Stimulated activated CD8-positive, alpha-beta memory T cell treated with anti-CD3 and anti-CD28 coated beads, Interleukin-12 subunit alpha, Interleukin-12 subunit beta, amount 100 ng/mL, for 24 hours (primary cell): ENCODE measurements at regions not wholly inside any gene's neighbourhood (a gene's known extent, or its start where the extent isn't known, plus 50 kb on each side); places are given as distances from the start of the nearest gene placed in this dataset.

Source experiments
- DNase-seq: peaks from one replicate; pipeline ENCODE4 v3.0.0-alpha.2; 2020; ENCODE audit errors: extremely low read depth

- no peak for DNase-seq
These were observed 110.8 kb upstream of the CDC42EP3 start for GRCh38 chr2:37782155-37782673.

DNA sequence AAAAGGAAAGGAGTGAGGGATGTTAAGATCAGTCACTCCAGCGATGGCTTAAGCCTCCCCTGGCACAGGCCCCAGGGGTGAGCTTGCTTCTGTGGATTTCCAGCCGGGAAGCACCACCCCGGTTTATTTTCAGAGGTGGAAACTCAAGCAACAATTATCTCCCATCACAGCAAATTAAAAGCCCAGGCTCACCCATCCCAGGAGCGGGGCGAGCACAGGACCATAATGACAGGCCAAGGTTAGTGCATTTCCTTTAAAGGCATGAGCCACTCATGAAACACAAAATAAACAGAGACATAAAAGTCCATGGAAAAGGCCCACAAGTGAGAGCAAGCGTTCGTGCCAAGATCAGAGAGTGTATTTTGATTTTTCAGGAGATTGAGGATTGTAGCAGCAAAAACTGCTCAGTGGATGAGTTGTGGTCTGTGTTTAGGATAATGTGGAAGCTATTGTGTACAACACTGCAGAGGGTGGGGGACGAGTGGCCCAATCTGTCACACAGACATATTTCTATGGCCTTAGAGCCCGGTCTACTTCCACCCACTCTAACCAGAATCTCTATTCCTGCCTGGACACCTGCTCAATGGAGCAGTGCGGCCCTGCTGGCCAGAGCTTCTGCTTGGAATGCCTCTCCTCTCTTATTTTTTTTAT lies 111.4 kb upstream of the CDC42EP3 start:
- DNase-seq: no peak

DNA sequence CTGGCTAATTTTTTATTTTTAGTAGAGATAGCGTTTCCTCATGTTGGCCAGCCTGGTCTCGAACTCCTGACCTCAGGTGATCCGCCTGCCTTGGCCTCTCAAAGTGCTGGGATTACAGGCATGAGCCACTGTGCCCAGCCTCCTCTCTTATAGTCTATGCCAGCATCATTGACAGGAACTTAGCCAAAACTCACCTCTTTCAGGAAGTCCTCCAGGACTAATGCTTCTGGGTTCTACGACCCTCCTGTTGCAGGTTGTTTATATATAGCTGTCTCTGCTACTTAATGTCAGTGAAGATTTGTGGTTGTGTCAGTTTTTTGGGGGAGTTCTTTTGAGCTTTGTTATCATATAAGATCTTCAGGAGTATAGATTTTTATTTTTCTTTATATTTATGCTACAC lies 112.1 kb upstream of the CDC42EP3 start:
- DNase-seq: no peak

GRCh38 chr2:37784071-37784758 lies 112.8 kb upstream of the CDC42EP3 start:
- DNase-seq: no peak

GRCh38 chr2:37784759-37785149 lies 113.3 kb upstream of the CDC42EP3 start:
- no peak for DNase-seq

- no peak for DNase-seq
These were observed 114.8 kb upstream of the CDC42EP3 start for GRCh38 chr2:37786191-37786698.

DNA sequence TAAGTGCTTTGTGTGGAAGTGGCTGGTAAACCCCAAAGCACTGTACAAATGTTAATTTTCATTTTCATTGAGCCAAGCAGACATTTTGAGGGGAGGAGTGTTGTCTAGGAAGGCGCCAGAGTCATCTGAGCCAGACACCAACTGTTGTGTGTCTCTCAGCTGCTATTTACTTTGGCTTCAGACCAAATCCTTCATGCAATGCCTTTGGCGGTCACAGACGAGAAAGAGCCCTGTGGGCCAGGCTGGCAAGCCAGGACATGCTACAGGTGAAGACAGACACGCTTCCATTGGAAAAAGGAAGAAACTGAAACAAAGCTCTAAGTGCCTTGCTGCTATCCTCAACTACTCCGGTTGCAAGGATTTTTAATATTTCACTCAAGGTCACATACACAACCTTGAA lies 115.4 kb upstream of the CDC42EP3 start:
- no peak for DNase-seq

- DNase-seq: no peak
These were observed 117.3 kb upstream of the CDC42EP3 start for GRCh38 chr2:37788602-37789209.

- no peak for DNase-seq
These were observed 118.6 kb upstream of the CDC42EP3 start for GRCh38 chr2:37790019-37790418.

DNA sequence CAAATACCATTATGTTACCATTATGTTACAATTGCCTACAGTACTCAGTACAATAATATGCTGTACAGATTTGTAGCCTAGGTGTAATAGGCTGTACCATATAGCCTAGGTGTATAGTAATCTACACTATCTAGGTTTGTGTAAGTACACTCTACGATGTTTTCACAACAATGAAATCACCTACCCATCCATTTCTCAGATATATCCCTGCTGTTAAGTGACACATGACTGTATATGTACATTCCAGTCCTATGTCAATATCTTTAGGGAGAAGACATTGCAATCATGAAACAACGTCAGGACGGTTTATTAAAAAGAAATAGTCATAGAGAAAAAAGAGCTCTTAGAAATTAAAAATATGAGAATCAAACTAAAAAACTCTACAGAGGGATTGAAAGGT lies 119.0 kb upstream of the CDC42EP3 start:
- DNase-seq: no peak

DNA sequence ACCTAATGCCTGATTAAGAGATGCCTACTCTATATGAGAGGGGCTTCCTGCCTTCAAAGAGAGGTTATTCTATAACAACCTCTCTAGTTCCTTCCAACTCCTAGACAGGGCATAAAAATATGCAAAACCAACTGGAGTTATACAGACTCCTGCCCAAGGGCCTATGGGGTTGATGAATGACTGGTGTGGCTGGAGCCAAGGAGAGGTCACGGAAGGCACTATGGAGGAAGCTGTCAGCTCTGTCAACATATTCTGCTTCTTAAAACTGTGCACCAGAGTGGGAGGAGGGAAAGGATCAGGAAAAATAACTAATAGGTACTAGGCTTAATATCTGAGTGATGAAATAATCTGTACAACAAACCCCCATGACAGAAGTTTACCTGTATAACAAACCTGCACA lies 120.9 kb upstream of the CDC42EP3 start:
- no peak for DNase-seq

DNA sequence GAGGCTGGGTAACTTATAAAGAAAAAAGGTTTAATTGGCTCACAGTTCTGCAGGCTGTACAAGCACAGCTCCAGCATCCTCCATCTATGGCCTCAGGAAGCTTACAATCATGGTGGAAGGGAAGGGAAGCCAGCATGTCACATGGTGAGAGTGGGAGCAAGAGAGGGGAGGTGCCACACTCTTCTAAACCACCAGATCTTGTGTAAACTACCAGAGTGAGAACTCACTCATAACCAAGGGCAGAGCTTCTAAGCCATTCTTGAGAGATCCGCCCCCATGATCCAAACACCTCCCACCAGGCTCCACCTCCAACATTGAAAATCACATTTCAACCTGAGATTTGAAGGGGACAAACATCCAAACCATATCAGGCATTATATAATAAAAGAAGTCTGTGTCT lies 121.6 kb upstream of the CDC42EP3 start:
- DNase-seq: no peak

- no peak for DNase-seq
These were observed 123.3 kb upstream of the CDC42EP3 start for GRCh38 chr2:37794717-37795116.

DNA sequence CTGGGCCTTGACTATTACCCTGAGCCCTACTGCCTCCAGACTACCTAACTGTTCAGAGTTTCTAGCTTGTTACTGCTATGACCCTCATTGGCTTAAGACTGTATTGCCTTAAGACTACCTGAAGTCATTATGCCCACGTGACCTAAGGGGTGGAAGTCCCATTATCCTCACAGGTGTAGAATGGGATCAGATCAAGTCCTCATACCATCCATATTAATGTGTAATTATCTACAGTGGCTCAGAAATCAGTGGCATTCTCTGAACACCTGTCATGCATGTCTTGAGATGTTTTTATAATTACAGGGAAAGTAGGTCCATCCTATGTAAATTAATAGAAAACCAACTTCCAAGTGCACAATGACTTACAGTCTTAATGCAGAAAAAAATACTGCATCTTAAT lies 124.0 kb upstream of the CDC42EP3 start:
- DNase-seq: no peak

DNA sequence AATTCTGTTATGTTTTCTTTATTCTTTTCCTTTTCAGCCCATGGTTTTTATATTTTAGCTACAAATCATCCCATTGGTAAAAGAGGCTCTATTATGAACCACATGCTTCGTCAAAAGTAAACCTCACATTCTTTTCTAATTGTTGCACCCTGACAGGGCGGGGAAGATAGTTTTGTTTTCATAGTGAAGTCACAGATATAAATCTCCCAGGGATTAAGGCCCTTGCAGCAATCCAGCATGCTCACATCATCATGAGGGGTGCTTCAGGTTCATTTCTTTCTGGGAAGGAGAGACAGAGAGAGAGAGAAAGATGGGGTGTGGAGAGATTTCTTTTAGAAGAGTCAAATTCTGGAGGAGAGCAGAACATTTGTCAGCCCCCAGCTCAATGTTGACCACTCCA lies 124.5 kb upstream of the CDC42EP3 start:
- no peak for DNase-seq

- DNase-seq: no peak
These were observed 125.0 kb upstream of the CDC42EP3 start for GRCh38 chr2:37796481-37796880.

DNA sequence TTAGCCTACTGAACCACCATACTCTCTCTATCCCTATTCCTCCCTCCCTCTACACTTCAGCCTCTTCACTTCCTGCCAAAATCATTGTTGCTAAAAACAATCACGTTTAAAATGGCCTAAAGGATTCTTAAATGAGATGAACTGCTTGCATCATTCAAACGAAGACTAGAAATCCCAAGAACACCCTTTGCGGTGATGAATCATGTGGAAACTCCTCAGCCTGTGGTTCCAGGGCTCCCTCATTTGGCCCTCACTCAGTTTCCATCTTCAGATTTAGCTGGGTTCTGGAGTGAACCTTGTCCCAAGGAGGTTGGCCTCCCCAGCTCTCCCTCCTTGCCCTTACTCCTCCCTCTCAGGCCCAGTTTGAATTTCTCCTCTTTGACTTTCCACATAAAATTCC lies 125.6 kb upstream of the CDC42EP3 start:
- DNase-seq: no peak

DNA sequence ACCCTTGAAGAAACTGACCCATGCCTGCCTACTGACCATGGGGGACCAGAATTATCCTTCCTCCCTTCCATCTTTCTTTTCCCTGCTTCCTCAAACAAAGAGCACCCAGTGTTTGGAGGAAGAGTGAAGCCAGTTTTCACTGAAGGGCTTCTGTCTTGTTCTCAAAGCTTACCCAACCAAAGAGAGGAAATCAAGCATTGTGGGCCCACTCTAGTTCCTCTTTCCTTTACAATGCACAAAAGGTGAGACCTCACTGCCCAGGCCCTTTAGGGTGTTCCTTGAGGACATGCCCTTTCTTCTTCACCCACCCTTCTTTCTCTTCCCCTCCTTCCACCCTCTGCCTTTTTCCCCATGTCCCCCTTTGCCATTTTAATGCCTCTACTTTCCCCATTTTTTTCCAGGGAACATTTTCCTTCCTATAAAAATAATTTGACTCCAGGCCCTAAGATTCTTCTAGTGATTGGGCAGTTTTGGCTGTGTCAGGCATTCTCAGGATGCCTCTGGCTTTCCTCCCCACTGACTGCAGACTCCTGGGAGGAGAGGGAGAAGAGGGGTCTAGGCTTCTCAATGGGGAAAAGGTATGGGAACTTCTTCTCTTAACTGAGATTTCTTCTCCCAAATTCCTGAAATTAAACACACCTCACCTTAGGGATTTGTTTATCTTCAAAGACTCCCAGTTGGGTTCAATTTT lies 126.6 kb upstream of the RMDN2 start:
- DNase-seq: no peak

GRCh38 chr2:37800176-37800858 lies 124.8 kb upstream of the RMDN2 start:
- DNase-seq: no peak

DNA sequence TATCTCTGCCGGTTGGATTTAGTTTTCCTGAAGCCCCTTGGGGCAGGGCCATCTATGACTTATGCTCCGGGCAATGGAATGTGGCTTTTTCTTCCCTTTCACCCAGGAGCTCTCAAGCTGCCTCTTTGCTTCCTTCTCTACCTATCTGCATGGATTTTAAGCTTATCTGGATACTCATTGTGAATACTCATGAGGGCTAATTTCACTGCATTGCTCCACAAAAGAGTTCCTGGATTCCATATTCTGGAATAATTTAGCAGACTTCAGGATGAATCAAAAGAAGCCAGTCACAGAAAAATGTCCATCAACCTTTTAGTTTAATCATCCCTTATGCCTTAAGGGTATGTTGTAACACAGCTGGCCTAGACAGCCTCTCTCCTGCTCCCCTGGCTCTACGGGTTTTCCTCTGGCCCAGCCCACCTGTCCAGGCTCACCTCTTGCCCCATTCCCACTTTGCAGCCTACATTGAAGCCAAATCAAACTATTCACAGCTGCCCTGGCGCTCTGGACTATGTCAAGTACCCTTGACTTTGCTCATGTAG lies 122.8 kb upstream of the RMDN2 start:
- DNase-seq: no peak

GRCh38 chr2:37802899-37803379 lies 122.1 kb upstream of the RMDN2 start:
- DNase-seq: no peak
